ENCODE measurements at regions not wholly inside any gene's neighbourhood (a gene's known extent, or its start where the extent isn't known, plus 50 kb on each side); places are given as distances from the start of the nearest gene placed in this dataset.

GRCh38 chr16:31702796-31703195, 170.8 kb upstream of the ZNF267 start:
- H3K9ac ChIP-seq (ENCODE audit: insufficient read length, low read depth): no peak overlapping the region
- H3K27me3 ChIP-seq (ENCODE audit: insufficient read depth, insufficient read length): peaks cover 19% of the 10 kb centered on the region
- DNase-seq (ENCODE audit: low read depth, low spot score): no peak
- no peaks in the 10 kb centered on the region for H3K9me3 ChIP-seq (ENCODE audit: insufficient read depth, low read length)
- H3K36me3 ChIP-seq (ENCODE audit: insufficient read depth, insufficient read length, low read length): peaks cover 56% of the 10 kb centered on the region
- TF ChIP-seq YY1 (IDR thresholded peaks at IDR 0.05; ENCODE audit: insufficient read depth, insufficient read length): no peak
- TF ChIP-seq SUZ12 (IDR thresholded peaks at IDR 0.05; ENCODE audit: extremely low read depth, insufficient read depth, insufficient read length): no peak
- no peak for TF ChIP-seq ZNF274 (IDR thresholded peaks at IDR 0.05; ENCODE audit: low read depth, low read length)
- H3K4me3 ChIP-seq (ENCODE audit: insufficient read length, low read depth): no peak overlapping the region
- H3K4me1 ChIP-seq (ENCODE audit: insufficient read depth, insufficient read length): no peaks in the 10 kb centered on the region

- H3K27me3 ChIP-seq (ENCODE audit: insufficient read depth, insufficient read length): peaks cover 13% of the 10 kb centered on the region
- TF ChIP-seq ZNF274 (IDR thresholded peaks at IDR 0.05; ENCODE audit: low read depth, low read length): no peak
- no peak for TF ChIP-seq YY1 (IDR thresholded peaks at IDR 0.05; ENCODE audit: insufficient read depth, insufficient read length)
- no peak for TF ChIP-seq SUZ12 (IDR thresholded peaks at IDR 0.05; ENCODE audit: extremely low read depth, insufficient read depth, insufficient read length)
- H3K36me3 ChIP-seq (ENCODE audit: insufficient read depth, insufficient read length, low read length): peaks cover 65% of the 10 kb centered on the region
- no peak overlapping the region for H3K9ac ChIP-seq (ENCODE audit: insufficient read length, low read depth)
- no peak for DNase-seq (ENCODE audit: low read depth, low spot score)
- no peaks in the 10 kb centered on the region for H3K9me3 ChIP-seq (ENCODE audit: insufficient read depth, low read length)
- H3K4me1 ChIP-seq (ENCODE audit: insufficient read depth, insufficient read length): no peaks in the 10 kb centered on the region
- no peak overlapping the region for H3K4me3 ChIP-seq (ENCODE audit: insufficient read length, low read depth)
Observed at GRCh38 chr16:31703526-31704128, 170.0 kb upstream of the ZNF267 start.

DNA sequence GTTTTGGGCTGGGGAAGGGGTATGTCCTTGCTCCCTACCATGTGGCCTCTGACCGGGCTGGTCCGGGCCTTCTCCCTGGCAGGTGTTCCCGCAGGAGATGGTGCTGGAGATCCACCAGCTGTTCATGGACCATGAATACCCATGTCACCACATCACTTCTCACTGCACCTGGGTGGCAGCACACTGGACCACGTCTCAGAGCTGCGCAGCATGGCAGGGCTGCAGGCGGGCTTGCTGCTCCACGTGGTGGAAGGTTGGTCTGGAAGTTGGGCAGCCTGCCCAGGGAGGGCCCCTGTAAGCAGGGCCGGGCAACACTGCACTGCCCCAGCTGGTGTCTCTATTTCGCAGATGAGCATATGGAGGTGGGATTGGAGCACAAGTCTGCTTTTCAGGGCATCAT, 169.5 kb upstream of the ZNF267 start:
- Histone ChIP-seq H3K36me3 (ENCODE audit: insufficient read depth, insufficient read length, low read length) (peaks cover 69% of the 10 kb centered on the region), H3K27me3 (ENCODE audit: insufficient read depth, insufficient read length) (peaks cover 8% of the 10 kb centered on the region)
- DNase-seq (ENCODE audit: low read depth, low spot score): no peak

GRCh38 chr16:31705371-31705770, 168.2 kb upstream of the ZNF267 start:
- no peaks in the 10 kb centered on the region for H3K4me1 ChIP-seq (ENCODE audit: insufficient read depth, insufficient read length)
- DNase-seq (ENCODE audit: low read depth, low spot score): no peak
- H3K36me3 ChIP-seq (ENCODE audit: insufficient read depth, insufficient read length, low read length): peaks cover 72% of the 10 kb centered on the region
- no peak overlapping the region for H3K9ac ChIP-seq (ENCODE audit: insufficient read length, low read depth)
- H3K9me3 ChIP-seq (ENCODE audit: insufficient read depth, low read length): no peaks in the 10 kb centered on the region
- H3K27me3 ChIP-seq (ENCODE audit: insufficient read depth, insufficient read length): no peaks in the 10 kb centered on the region
- TF ChIP-seq ZNF274 (IDR thresholded peaks at IDR 0.05; ENCODE audit: low read depth, low read length) (no peak), SUZ12 (IDR thresholded peaks at IDR 0.05; ENCODE audit: extremely low read depth, insufficient read depth, insufficient read length) (no peak), YY1 (IDR thresholded peaks at IDR 0.05; ENCODE audit: insufficient read depth, insufficient read length) (no peak)
- H3K4me3 ChIP-seq (ENCODE audit: insufficient read length, low read depth): no peak overlapping the region

More for the DNA sequence above, 169.5 kb upstream of the ZNF267 start:
- Histone ChIP-seq H3K4me1 (ENCODE audit: insufficient read depth, insufficient read length) (no peaks in the 10 kb centered on the region), H3K9me3 (ENCODE audit: insufficient read depth, low read length) (no peaks in the 10 kb centered on the region), H3K4me3 (ENCODE audit: insufficient read length, low read depth) (no peak overlapping the region), H3K9ac (ENCODE audit: insufficient read length, low read depth) (no peak overlapping the region)
- no peak for TF ChIP-seq SUZ12 (IDR thresholded peaks at IDR 0.05; ENCODE audit: extremely low read depth, insufficient read depth, insufficient read length)
- no peak for TF ChIP-seq YY1 (IDR thresholded peaks at IDR 0.05; ENCODE audit: insufficient read depth, insufficient read length)
- TF ChIP-seq ZNF274 (IDR thresholded peaks at IDR 0.05; ENCODE audit: low read depth, low read length): no peak

GRCh38 chr16:31706318-31706717, 167.3 kb upstream of the ZNF267 start:
- Histone ChIP-seq H3K36me3 (ENCODE audit: insufficient read depth, insufficient read length, low read length) (peaks cover 72% of the 10 kb centered on the region), H3K4me1 (ENCODE audit: insufficient read depth, insufficient read length) (no peaks in the 10 kb centered on the region)
- TF ChIP-seq ZNF274 (IDR thresholded peaks at IDR 0.05; ENCODE audit: low read depth, low read length): no peak
- TF ChIP-seq SUZ12 (IDR thresholded peaks at IDR 0.05; ENCODE audit: extremely low read depth, insufficient read depth, insufficient read length): no peak
- TF ChIP-seq YY1 (IDR thresholded peaks at IDR 0.05; ENCODE audit: insufficient read depth, insufficient read length): no peak

GRCh38 chr16:31706925-31707324, 166.7 kb upstream of the ZNF267 start:
- Histone ChIP-seq H3K9ac (ENCODE audit: insufficient read length, low read depth) (no peak overlapping the region), H3K4me3 (ENCODE audit: insufficient read length, low read depth) (no peak overlapping the region), H3K9me3 (ENCODE audit: insufficient read depth, low read length) (no peaks in the 10 kb centered on the region), H3K36me3 (ENCODE audit: insufficient read depth, insufficient read length, low read length) (peaks cover 72% of the 10 kb centered on the region), H3K27me3 (ENCODE audit: insufficient read depth, insufficient read length) (no peaks in the 10 kb centered on the region), H3K4me1 (ENCODE audit: insufficient read depth, insufficient read length) (peaks cover under 1% of the 10 kb centered on the region)
- no peak for TF ChIP-seq YY1 (IDR thresholded peaks at IDR 0.05; ENCODE audit: insufficient read depth, insufficient read length)
- no peak for TF ChIP-seq ZNF274 (IDR thresholded peaks at IDR 0.05; ENCODE audit: low read depth, low read length)
- TF ChIP-seq SUZ12 (IDR thresholded peaks at IDR 0.05; ENCODE audit: extremely low read depth, insufficient read depth, insufficient read length): no peak
- DNase-seq (ENCODE audit: low read depth, low spot score): no peak

More at GRCh38 chr16:31706318-31706717, 167.3 kb upstream of the ZNF267 start:
- H3K27me3 ChIP-seq (ENCODE audit: insufficient read depth, insufficient read length): no peaks in the 10 kb centered on the region
- H3K9me3 ChIP-seq (ENCODE audit: insufficient read depth, low read length): no peaks in the 10 kb centered on the region
- H3K9ac ChIP-seq (ENCODE audit: insufficient read length, low read depth): no peak overlapping the region
- DNase-seq (ENCODE audit: low read depth, low spot score): no peak
- H3K4me3 ChIP-seq (ENCODE audit: insufficient read length, low read depth): no peak overlapping the region

- no peaks in the 10 kb centered on the region for H3K9me3 ChIP-seq (ENCODE audit: insufficient read depth, low read length)
- H3K9ac ChIP-seq (ENCODE audit: insufficient read length, low read depth): no peak overlapping the region
- H3K4me1 ChIP-seq (ENCODE audit: insufficient read depth, insufficient read length): peaks cover 4% of the 10 kb centered on the region
- TF ChIP-seq YY1 (IDR thresholded peaks at IDR 0.05; ENCODE audit: insufficient read depth, insufficient read length) (no peak), SUZ12 (IDR thresholded peaks at IDR 0.05; ENCODE audit: extremely low read depth, insufficient read depth, insufficient read length) (no peak), ZNF274 (IDR thresholded peaks at IDR 0.05; ENCODE audit: low read depth, low read length) (no peak)
- DNase-seq (ENCODE audit: low read depth, low spot score): no peak
- no peak overlapping the region for H3K4me3 ChIP-seq (ENCODE audit: insufficient read length, low read depth)
- H3K36me3 ChIP-seq (ENCODE audit: insufficient read depth, insufficient read length, low read length): peaks cover 65% of the 10 kb centered on the region
- no peaks in the 10 kb centered on the region for H3K27me3 ChIP-seq (ENCODE audit: insufficient read depth, insufficient read length)
Observed at GRCh38 chr16:31707743-31708335, 165.8 kb upstream of the ZNF267 start.

Data from NT2/D1 (cell line).